Colonic mucosa (tissue), 4 donors: ENCODE measurements at regions not wholly inside any gene's neighbourhood (a gene's known extent, or its start where the extent isn't known, plus 50 kb on each side); places are given as distances from the start of the nearest gene placed in this dataset.

ENCODE experiments used
- DNase-seq: peaks from one replicate; pipeline ENCODE4 v3.0.0-alpha.2; 2020
- H3K27ac ChIP-seq: fragments of 200-600 bp; one replicate; pipeline ENCODE4 v1.8.0; 2021
- H3K27me3 ChIP-seq: fragments of 200-600 bp; one replicate; pipeline ENCODE4 v1.8.0; 2021
- H3K36me3 ChIP-seq: fragments of 200-600 bp; one replicate; pipeline ENCODE4 v1.8.0; 2021
- H3K4me1 ChIP-seq: fragments of 200-600 bp; one replicate; pipeline ENCODE4 v1.8.0; 2021; ENCODE audit warnings: mild to moderate bottlenecking
- H3K4me3 ChIP-seq: fragments of 200-600 bp; one replicate; pipeline ENCODE4 v1.8.0; 2021
- H3K9ac ChIP-seq, 2 donors: one replicate each; pipeline ENCODE4 v1.7.0; 2013; ENCODE audit warnings: control low read depth in 2 of 2, low read depth in 2 of 2, low read length in 2 of 2
- H3K9me3 ChIP-seq: fragments of 200-600 bp; one replicate; pipeline ENCODE4 v1.8.0; 2021
- CTCF ChIP-seq: fragments of 200-600 bp; IDR thresholded peaks from one replicate; pipeline ENCODE4 v1.8.0; 2022; ENCODE audit warnings: antibody characterized with exemption, mild to moderate bottlenecking
- intact Hi-C: fragments of 100-400 bp; cut with DNase I; formaldehyde crosslinking; loops from one replicate; pipeline ENCODE4 v1.14.1; 2022
- donor health status: healthy.
- donor health status: DM: no; HTN: no; CAD: no.
- donor health status: DM: no; HTN: no; CAD: no.

GRCh38 chr18:78677483-78678317 lies 301.9 kb upstream of the SALL3 start:
- TF ChIP-seq CTCF: no peak
- intact Hi-C loops: no loop called here
- DNase-seq: no peak

GRCh38 chr18:78678318-78678695 lies 301.3 kb upstream of the SALL3 start:
- H3K9ac ChIP-seq: no peak overlapping the region
- H3K27me3 ChIP-seq: no peaks in the 10 kb centered on the region
- DNase-seq: no peak
- H3K36me3 ChIP-seq: no peaks in the 10 kb centered on the region
- no peak overlapping the region for H3K4me3 ChIP-seq
- H3K4me1 ChIP-seq: no peaks in the 10 kb centered on the region
- H3K27ac ChIP-seq: no peak overlapping the region
- intact Hi-C loops: no loop called here
- no peaks in the 10 kb centered on the region for H3K9me3 ChIP-seq
- no peak for TF ChIP-seq CTCF

More at GRCh38 chr18:78677483-78678317, 301.9 kb upstream of the SALL3 start:
- Histone ChIP-seq H3K27me3 (no peaks in the 10 kb centered on the region), H3K36me3 (no peaks in the 10 kb centered on the region), H3K27ac (no peak overlapping the region), H3K4me3 (no peak overlapping the region), H3K9ac (no peak overlapping the region), H3K9me3 (no peaks in the 10 kb centered on the region), H3K4me1 (no peaks in the 10 kb centered on the region)

- Histone ChIP-seq H3K9me3 (no peaks in the 10 kb centered on the region), H3K4me1 (no peaks in the 10 kb centered on the region), H3K36me3 (no peaks in the 10 kb centered on the region), H3K27ac (no peak overlapping the region), H3K27me3 (no peaks in the 10 kb centered on the region), H3K9ac (no peak overlapping the region), H3K4me3 (no peak overlapping the region)
- intact Hi-C loops: no loop called here
- no peak for DNase-seq
- no peak for TF ChIP-seq CTCF
Measured at GRCh38 chr18:78679031-78679430, 300.6 kb upstream of the SALL3 start.

GRCh38 chr18:78679613-78680260 lies 299.9 kb upstream of the SALL3 start:
- no peak overlapping the region for H3K27ac ChIP-seq
- no peak overlapping the region for H3K4me3 ChIP-seq
- no peak for TF ChIP-seq CTCF
- no peaks in the 10 kb centered on the region for H3K4me1 ChIP-seq
- DNase-seq: no peak
- intact Hi-C loops: loop anchor here (10.0 kb wide), 1 partner anchor 65 kb away; no protein-coding TSS in a partner anchor
- no peak overlapping the region for H3K9ac ChIP-seq
- no peaks in the 10 kb centered on the region for H3K9me3 ChIP-seq
- no peaks in the 10 kb centered on the region for H3K27me3 ChIP-seq
- H3K36me3 ChIP-seq: no peaks in the 10 kb centered on the region

GRCh38 chr18:78681396-78681795 lies 298.2 kb upstream of the SALL3 start:
- no peaks in the 10 kb centered on the region for H3K27me3 ChIP-seq
- H3K36me3 ChIP-seq: no peaks in the 10 kb centered on the region
- DNase-seq: no peak
- no peak for TF ChIP-seq CTCF
- no peak overlapping the region for H3K27ac ChIP-seq
- H3K4me3 ChIP-seq: no peak overlapping the region
- intact Hi-C loops: loop anchor here (10.0 kb wide), 1 partner anchor 63 kb away; no protein-coding TSS in a partner anchor
- H3K4me1 ChIP-seq: no peaks in the 10 kb centered on the region
- H3K9me3 ChIP-seq: no peaks in the 10 kb centered on the region
- H3K9ac ChIP-seq: no peak overlapping the region
